ENCODE measurements at regions not wholly inside any gene's neighbourhood (a gene's known extent, or its start where the extent isn't known, plus 50 kb on each side); places are given as distances from the start of the nearest gene placed in this dataset.

- Histone ChIP-seq H3K9me2 (ENCODE audit: low read depth, low read length) (no peaks in the 10 kb centered on the region), H3F3A (ENCODE audit: insufficient read depth, low read length) (no peaks in the 10 kb centered on the region), H3K79me2 (ENCODE audit: insufficient read depth, low read length) (no peaks in the 10 kb centered on the region), H3K36me3 (ENCODE audit: insufficient read depth, low read length) (peaks cover 6% of the 10 kb centered on the region; the same call in 1 of the 2 replicates), H2AFZ (ENCODE audit: low read length) (no peak overlapping the region), H4K20me1 (ENCODE audit: insufficient read depth, low read length) (no peaks in the 10 kb centered on the region), H3K4me3 (ENCODE audit: low read depth, low read length, poor library complexity, severe bottlenecking) (peak overlapping the region; percentile 84), H3K4me1 (ENCODE audit: insufficient read depth, low read length, severe bottlenecking) (peaks cover 80% of the 10 kb centered on the region), H3K9ac (ENCODE audit: low read length) (peak overlapping the region; percentile 99), H3K9me3 (ENCODE audit: low read length) (peaks cover 3% of the 10 kb centered on the region; the same call in 1 of the 2 replicates), H3K27ac (ENCODE audit: low read depth, low read length, poor library complexity, severe bottlenecking) (peak overlapping the region; percentile 99), H3K4me2 (ENCODE audit: low read length) (peak overlapping the region; percentile 96), H3K27me3 (ENCODE audit: insufficient read depth, low read length) (no peaks in the 10 kb centered on the region)
- no peak for TF ChIP-seq EZH2 (IDR thresholded peaks at IDR 0.05; ENCODE audit: borderline replicate concordance, low read length)
Measured at GRCh38 chrX:120749141-120749846, 119.4 kb upstream of the C1GALT1C1 start.

- no peaks in the 10 kb centered on the region for H3F3A ChIP-seq (ENCODE audit: insufficient read depth, low read length)
- H3K9me3 ChIP-seq (ENCODE audit: low read length), result peaks cover 3% of the 10 kb centered on the region; the same call in 1 of the 2 replicates
- no peaks in the 10 kb centered on the region for H3K79me2 ChIP-seq (ENCODE audit: insufficient read depth, low read length)
- H3K36me3 ChIP-seq (ENCODE audit: insufficient read depth, low read length), result peaks cover 6% of the 10 kb centered on the region; the same call in 1 of the 2 replicates
- H3K4me3 ChIP-seq (ENCODE audit: low read depth, low read length, poor library complexity, severe bottlenecking), result no peak overlapping the region
- peaks cover 71% of the 10 kb centered on the region for H3K4me1 ChIP-seq (ENCODE audit: insufficient read depth, low read length, severe bottlenecking)
- no peak overlapping the region for H2AFZ ChIP-seq (ENCODE audit: low read length)
- TF ChIP-seq EZH2 (IDR thresholded peaks at IDR 0.05; ENCODE audit: borderline replicate concordance, low read length) (no peak), CTCF (IDR thresholded peaks at IDR 0.05; ENCODE audit: low read length) (no peak)
- H3K4me2 ChIP-seq (ENCODE audit: low read length), result no peak overlapping the region; the same call in 1 of the 2 replicates
- H3K9ac ChIP-seq (ENCODE audit: low read length), result peak overlapping the region; percentile 9; the same call in 1 of the 2 replicates
- no peaks in the 10 kb centered on the region for H3K27me3 ChIP-seq (ENCODE audit: insufficient read depth, low read length)
- H4K20me1 ChIP-seq (ENCODE audit: insufficient read depth, low read length), result no peaks in the 10 kb centered on the region
- H3K9me2 ChIP-seq (ENCODE audit: low read depth, low read length), result no peaks in the 10 kb centered on the region
- H3K27ac ChIP-seq (ENCODE audit: low read depth, low read length, poor library complexity, severe bottlenecking), result peak overlapping the region; percentile 99
Measured at GRCh38 chrX:120746153-120746552, 116.3 kb upstream of the C1GALT1C1 start.

GRCh38 chrX:120742946-120743665 is 113.3 kb upstream of the C1GALT1C1 start:
- no peaks in the 10 kb centered on the region for H3F3A ChIP-seq (ENCODE audit: insufficient read depth, low read length)
- H3K79me2 ChIP-seq (ENCODE audit: insufficient read depth, low read length), result no peaks in the 10 kb centered on the region
- peaks cover 6% of the 10 kb centered on the region; the same call in 1 of the 2 replicates for H3K36me3 ChIP-seq (ENCODE audit: insufficient read depth, low read length)
- no peak for TF ChIP-seq CTCF (IDR thresholded peaks at IDR 0.05; ENCODE audit: low read length)
- TF ChIP-seq EZH2 (IDR thresholded peaks at IDR 0.05; ENCODE audit: borderline replicate concordance, low read length), result no peak
- H2AFZ ChIP-seq (ENCODE audit: low read length), result no peak overlapping the region
- peaks cover 3% of the 10 kb centered on the region; the same call in 1 of the 2 replicates for H3K9me3 ChIP-seq (ENCODE audit: low read length)
- H3K4me1 ChIP-seq (ENCODE audit: insufficient read depth, low read length, severe bottlenecking), result peaks cover 66% of the 10 kb centered on the region
- no peak overlapping the region for H3K4me2 ChIP-seq (ENCODE audit: low read length)
- H3K9ac ChIP-seq (ENCODE audit: low read length), result no peak overlapping the region
- peak overlapping the region; percentile 32 for H3K27ac ChIP-seq (ENCODE audit: low read depth, low read length, poor library complexity, severe bottlenecking)
- H3K4me3 ChIP-seq (ENCODE audit: low read depth, low read length, poor library complexity, severe bottlenecking), result no peak overlapping the region
- H3K27me3 ChIP-seq (ENCODE audit: insufficient read depth, low read length), result no peaks in the 10 kb centered on the region
- no peaks in the 10 kb centered on the region for H3K9me2 ChIP-seq (ENCODE audit: low read depth, low read length)
- H4K20me1 ChIP-seq (ENCODE audit: insufficient read depth, low read length), result no peaks in the 10 kb centered on the region
